GM18520 (cell line): ENCODE measurements at regions not wholly inside any gene's neighbourhood (a gene's known extent, or its start where the extent isn't known, plus 50 kb on each side); places are given as distances from the start of the nearest gene placed in this dataset.
"Not testable (repeated sequence)": the region's sequence is repeated elsewhere in the genome, so short reads cannot be mapped to it uniquely, and the experiment has no call there.

Experiments used
- ATAC-seq: cut with Tn5 transposase; IDR thresholded peaks from one replicate; pipeline ENCODE4 v1.9.1; 2021; ENCODE audit not compliant: unreplicated experiment

DNA sequence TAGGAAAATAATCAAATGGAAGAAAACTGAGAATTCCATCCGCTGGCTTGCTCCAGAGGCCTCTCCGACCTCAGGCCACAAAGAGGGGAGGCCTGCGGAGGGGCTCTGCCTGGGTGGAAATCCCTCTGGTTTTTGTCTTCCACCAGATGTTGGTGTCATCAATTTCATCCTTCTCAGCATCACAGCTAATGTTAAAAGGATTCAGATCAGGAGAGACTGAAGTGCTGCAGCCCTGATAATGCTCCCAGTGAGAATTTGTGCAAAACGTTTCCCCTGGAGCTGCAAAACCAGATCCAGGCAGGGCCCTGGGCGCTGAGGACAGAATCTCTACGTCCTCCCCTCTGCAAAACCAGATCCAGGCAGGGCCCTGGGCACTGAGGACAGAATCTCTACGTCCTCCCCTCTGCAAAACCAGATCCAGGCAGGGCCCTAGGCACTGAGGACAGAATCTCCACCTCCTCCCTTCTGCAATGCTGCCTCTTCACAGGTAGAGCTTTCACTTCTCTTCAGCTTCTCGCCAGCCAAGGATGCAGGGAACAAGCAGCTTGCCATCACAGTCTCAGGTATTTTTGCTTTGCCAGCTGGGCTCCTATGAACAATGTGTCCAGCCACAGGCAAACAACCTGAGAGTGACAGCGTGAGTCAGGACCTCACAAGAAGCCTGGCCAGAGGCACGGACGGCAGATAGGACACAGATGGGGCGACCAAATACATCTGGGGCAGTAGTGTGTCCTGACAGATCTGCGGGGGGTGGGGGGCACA lies 81.2 kb downstream of the TMEM18 start:
- no peak for ATAC-seq

DNA sequence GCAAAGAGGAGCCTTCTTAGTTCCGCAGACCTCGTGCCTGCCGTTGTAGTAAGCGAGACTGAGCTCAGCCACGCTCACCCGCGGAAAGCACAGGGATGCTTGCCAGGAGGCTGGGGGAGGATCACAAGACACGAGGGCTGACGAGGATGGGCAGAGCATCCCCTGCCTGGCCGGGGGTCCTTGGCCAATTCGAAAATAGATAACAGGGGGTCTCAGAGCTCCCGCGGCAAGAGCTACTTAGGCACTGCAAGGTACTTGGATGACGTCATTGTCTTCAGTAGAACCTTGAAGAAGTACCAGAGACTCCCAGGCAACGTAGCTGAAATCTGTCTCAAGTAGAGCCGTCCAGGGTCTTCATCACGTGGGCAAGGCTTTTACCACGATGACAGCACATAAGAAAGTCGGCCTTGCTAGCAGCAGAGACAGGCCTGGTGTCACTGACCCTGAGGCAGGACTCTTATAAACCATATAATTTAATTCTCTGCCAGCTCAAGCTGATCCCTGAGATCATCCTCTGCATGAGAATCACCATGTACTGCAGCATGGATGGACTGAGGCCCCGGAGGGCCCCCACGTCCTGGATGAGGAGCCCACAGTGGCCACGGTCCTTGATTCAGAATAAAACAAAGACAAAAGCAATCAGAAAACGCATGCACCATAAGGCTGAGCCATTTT lies 81.9 kb downstream of the TMEM18 start:
- ATAC-seq: no peak

DNA sequence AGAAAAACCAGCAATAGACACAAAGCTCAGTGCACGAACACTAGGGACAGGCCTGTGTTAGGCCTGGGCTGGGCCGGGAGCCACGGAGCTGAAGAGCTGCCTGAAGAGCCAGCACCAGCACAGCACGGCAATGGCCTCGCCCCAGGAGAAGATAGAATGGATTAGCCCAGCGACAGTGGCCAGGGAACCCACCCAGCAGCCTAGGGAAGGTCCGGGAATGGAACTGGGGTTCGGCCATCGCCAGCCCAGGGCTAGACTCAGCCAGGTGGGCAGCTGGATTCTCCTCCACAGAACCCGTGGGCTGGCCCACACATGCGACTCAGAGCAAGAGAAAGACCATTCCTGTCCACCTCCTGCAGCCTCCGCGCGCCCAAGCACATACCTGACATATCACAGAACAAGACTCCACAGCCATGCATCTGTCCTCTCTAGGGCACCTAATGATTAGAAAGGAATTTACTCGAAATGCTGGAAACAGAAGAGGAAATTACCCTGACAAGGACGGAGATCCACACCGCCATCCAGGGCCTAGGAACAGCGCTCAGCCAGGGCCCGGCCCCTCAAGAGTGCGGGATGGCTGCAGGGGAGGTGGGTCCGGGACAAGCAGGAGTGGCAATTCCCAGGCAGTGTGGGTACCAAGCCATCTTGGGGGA lies 82.8 kb downstream of the TMEM18 start:
- ATAC-seq: no peak

DNA sequence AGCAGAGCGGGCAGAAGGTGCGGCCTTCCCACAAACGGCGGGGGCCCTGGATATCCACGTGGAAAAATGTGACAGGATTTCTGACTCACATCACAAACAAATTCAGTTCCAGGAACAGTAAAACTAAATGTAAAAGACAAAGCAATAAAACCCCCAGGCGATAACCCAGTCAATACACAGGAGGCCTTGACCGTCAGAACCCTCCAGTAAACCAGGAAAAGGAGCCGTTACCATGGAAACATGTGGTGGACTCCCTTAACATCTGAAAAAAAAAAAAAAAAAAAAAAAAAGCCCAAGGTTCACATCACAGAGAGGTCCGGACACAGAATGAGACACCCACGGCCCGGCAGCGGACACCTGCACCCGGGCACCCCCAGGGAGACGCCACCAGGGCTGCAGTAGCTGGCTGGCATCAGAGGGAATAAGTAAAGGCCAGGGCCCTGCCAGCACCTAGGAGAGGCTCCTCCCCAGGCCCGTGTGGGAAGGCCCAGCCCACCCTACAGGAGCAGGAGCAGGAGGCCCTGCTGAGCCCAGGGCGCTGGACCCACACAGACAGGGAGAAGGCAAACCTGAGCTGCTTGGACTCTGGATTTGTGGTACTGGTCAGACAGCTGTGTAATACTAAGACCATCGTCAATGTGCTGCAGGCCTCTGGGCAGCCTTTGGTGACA lies 83.7 kb downstream of the TMEM18 start:
- no peak for ATAC-seq

DNA sequence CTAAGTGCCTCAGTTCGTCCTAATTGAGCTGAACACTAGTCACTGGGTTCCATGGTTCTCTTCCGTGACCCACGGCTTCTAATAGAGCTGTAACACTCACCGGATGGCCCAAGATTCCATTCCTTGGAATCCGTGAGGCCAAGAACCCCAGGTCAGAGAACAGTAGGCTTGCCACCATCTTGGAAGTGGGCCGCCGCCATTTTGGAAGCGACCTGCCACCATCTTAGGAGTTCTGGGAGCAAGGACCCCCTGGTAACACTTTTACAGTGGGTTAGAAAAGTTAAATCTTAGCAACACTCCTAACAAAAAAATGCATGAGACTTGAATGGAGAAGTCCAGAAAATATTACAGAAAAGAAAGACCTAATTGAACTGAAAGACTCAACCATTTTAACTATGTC lies 84.5 kb downstream of the TMEM18 start:
- ATAC-seq: no peak

DNA sequence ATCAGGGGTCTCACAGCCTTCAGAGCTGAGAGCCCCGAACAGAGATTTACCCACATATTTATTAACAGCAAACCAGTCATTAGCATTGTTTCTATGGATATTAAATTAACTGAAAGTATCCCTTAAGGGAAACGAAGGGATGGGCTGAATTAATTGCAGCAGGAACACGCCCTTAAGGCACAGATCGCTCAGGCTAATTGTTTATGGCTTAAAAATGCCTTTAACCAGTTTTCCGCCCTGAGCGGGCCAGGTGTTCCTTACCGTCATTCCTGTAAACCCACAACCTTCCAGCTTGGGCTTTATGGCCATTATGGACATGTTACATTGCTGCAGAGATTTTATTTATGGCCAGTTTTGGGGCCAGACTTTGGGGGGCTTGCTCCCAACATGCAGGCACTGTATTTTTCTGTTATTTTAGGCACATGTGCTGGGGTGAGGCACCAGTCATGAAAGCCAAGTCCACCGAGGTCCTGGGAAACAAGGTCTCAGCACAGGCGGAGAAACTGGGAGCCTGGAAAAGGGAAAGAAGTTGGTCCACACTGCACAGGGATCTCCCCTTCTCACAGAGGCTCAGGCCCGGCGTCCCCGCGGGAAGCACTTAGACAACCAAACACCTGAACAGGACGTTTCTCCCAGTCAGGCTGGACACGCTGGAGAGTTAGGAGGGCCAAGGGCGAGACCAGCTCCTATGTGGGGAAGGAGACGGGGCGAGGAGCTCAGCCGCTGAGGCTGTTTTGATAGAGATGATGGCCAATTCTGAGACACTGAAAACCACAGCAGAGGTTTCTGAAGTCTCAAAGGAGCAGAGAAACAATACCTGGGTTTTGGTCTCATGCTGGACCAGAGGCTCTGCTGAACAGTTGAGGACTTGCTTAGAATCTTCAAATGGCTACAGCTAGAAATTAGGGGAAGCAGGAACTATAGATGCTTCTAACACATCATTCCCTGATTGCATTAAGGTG lies 86.7 kb downstream of the TMEM18 start:
- ATAC-seq: no peak

DNA sequence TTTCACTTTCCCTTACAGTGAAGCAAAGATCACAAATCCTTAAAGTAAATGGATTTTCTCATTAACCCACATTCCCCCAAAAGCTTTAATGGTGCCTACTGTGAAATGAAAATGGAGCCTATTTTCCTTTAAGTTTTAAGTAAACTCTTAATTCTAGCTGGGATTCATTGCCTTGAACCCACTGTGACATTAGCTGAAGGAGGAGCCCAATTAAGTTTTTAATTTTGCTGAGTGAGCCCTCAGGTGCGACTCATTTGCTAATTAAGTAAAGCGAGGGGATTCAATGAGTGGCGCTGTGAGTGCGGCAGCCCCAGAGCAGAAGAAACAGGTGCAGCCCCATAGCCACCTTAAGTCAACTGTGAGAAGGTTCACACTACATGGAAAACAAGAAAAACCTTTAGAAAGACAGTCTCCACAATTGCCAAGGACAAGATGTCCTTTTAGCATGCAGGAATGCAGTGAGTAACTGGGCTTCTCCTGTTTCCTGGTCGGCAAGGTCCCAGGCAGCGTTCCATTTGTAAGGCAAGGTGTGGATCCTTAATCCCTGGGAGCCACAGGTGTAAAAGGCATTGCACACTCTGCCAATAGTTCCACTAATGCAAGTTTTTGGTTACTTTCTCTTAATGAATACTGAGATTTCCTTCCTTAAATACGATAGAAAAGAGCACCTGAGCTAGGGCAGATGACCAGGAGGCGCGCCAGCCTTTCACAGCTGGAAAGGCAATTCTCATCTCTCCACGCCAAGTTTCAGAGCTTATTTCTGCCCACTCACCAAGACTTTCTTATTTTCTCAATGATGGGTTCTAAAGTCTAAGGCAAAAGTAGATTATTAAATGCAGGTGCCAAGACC lies 87.7 kb downstream of the TMEM18 start:
- ATAC-seq: no peak

DNA sequence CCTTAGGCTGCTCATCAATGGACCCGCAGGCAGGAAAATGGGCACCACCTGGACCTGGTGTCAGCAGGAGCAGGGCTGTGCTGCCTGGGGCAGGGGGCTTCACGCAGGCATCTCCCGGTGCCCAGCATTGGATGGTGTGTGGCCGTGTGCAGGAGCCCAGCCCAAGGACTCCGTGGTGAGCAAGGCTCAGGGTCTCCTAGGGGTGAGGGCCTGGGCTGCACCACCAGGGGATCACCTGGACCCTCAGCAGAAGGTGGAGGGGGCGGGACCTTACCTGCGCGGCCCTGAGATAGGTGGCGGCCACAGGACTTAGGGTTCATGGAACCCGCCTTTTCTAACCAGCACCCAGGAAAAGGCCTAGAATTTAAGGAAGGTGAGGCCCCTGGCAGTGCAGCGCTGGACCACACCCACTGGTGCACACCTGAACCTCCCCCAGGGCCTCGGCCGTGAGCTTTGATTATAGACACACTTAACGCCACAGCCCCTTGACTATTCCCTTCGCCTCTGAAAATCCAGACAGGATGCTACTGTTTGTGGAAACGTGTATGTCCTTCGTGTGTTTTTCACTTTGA lies 89.0 kb downstream of the TMEM18 start:
- no peak for ATAC-seq

DNA sequence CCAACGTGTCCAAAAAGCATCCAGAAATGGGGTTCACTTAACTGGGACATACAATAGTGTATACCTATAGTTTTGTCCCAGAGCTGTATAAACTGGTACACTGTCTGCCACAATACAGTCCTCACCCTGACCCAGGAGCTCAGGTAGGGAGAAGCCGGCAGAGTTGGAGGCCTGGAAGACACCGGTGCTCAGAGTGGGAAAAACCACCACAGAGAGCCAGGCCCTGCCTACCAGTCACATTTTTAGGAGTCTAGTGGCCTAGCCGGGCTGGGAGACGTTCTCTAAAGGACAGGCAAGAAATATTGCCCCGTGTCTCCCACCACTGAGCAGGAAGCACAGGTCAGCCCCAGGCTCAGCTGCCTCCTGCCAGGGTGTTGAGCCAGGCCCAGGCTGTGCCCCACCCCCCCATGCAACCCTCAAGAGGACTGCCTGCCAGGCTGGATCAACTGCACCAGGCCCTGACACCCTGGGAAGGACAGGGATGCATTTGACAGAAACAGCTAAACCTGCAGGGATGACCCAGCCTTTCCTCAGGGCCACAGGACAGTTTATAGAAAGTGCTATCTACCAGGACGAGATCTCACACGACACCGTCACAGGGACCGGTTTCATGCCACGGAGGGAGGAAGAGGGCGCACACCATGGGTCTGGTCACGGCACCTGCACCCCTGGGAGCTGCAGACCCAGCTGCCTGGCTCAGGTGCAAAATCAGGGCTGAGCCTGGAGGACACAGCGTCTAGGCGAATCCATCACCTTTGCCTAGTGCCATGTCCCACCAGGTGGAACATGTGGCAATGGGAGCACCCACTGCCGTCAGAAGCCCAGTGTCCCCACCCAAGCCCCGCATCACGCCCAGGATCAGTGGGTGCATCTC lies 89.9 kb downstream of the TMEM18 start:
- no peak for ATAC-seq

DNA sequence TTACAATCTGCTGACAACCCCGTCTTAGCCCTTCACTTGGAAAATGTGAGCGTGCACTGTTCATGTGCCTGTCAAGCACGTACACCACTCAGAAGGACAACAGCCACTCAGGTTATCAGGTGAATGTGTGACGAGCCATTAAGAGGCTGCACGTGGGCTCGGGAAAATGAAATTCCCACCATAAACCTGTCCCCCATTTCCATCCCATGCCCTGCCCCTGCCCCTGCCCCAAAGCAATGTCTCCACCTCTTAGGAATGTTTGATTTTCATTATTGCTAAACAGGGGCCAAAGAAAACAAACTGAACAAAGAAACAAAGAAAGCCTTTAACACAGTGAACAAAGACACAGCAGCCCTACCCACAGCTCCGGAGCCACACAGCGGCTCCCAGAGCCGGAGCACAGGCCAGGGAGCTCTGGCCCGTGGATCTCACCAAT lies 90.5 kb downstream of the TMEM18 start:
- ATAC-seq: no peak

DNA sequence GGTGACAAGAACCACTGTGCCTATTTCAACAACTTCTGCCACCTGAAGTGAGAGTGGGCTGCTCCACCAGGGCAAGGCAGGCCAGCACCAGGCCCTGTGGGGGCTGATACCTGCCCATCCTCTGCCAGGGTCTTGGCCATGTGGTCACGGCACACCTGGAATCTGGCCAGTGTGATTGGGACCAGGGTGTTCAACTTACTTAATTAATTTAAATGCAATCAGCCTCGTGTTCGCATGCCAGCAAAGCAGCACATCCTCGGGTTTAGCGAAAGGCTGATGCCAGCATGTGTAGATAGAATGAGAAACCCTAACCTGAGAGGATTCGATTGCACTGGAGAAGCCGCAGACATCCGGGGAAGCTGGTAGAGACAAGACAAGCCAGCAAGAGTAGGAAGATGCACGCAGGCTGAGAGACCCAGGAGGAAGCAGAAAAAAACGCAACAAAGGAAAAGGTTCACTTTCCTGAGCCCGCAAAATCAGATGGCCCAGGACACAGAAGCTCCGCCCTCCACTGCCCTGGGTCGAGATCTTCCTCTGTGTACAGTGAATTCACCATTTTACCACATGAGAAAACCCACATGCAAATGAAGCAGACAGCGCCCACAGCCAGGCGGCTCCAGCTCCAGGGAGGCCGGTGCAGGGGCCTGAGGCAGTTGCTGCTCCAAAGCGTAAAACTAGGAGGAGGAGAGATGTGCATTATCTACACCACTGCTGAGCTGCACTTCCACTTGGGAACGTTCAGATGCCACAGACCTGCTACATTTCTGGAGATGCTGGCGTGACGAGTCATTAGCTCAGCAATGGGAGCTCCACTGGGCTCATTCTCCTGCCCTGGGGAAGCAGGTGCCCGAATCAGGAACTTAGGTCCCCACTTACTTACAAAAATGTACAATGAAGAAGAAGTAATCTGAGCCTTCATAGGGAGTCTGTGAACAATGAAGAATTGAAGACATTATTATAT lies 92.1 kb downstream of the TMEM18 start:
- peak; percentile 92 for ATAC-seq

DNA sequence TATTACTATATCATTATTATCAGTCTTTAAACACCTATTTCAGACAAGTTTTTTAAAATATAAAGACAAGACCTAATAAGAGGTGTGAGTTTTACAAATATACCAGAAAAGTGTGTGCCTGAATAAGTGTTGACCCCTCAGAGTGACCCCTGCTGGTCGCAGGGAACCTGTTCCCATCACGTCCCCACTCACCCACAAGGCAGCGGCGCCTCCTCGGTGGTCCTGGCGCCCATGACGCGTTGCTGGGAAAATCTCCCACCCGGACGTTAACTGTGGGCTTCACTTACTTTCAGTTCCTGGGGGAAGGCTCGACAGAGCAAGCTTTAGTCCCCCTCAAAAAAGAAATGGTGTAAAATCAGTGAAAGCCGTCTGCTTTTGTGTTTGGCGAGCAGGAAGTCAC lies 93.5 kb downstream of the TMEM18 start:
- ATAC-seq: no peak

DNA sequence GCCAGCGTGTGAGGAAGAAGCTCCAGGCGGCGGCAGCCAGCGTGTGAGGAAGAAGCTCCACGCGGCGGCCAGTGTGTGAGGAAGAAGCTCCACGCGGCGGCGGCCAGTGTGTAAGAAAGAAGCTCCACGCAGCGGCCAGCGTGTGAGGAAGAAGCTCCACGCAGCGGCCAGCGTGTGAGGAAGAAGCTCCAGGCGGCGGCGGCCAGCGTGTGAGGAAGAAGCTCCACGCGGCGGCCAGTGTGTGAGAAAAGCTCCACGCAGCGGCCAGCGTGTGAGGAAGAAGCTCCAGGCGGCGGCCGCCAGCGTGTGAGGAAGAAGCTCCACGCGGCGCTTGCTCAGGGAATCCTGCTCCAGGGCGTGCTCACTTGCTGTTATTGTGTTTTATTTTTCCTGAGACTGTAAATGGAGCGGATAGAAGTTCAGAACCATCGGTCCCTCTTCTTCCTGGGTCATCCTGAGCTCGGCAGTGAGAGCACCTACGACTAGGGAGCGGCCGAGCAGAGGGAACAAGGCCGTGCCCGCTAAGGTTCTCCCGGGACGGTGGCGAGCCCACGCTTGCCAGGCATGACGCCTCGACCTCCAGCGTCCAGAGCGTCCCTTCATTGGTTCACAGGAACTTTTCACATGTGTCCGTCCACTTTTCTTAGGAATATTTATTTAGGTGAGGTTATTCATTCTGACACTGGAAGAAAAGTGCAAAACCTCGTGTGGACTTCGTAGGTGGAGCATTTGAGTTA lies 94.2 kb downstream of the TMEM18 start:
- ATAC-seq: no peak

DNA sequence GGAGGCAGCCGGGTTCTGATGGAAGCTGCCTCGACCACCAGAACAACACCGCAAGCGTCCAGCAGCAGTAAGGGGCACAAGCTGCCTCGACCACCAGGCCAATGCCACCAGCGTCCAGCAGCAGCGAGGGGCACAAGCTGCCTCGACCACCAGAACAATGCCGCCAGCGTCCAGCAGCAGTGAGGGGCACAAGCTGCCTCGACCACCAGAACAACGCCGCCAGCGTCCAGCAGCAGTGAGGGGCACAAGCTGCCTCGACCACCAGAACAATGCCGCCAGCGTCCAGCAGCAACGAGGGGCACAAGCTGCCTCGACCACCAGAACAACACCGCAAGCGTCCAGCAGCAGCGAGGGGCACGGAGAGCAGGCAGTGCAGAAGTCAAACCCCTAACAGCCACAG lies 94.9 kb downstream of the TMEM18 start:
- not testable (repeated sequence) for ATAC-seq

DNA sequence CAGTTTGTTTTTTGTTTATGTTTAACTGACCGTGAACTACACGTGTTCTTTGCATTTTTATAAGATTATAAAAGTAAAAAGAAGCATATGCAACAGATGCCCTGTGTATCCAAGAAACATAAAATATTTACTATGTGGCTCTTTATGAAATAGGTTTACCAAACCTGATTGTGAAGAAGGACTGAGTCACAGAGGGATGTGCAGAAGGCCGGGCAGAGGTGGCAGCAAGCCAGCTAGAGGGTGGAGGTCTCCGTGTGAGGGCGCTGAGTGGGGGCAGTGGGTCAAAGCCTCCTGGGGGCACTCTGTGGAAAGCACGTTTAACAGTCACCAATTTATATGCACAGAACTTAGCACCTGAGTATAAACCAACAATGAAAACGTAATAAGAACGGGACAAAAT lies 97.2 kb downstream of the TMEM18 start:
- no peak for ATAC-seq

DNA sequence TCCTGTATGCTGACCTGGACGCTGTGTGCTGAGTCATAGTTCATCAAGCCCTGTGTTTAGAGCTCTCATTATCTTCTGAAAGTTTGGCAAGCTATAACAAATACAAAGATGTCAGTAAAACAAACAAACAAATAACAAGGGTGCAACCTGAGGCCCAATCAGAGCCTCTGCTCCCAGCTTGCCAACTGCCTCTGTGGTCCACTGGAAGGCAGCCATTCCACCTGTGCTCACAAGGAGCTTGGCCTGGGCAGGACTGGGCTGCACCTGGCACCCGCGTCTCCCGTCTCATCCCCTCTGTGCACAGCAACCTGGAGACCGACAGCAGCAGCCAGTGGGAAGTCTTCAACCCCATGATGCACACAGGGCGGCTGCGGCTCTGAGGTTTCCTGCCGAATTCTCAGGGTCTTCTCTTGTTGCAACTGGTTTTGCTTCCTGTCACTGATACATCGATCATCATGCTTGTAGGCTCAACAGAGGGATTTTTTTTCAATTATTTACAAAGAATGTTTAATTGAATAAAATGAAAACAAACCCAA lies 97.8 kb downstream of the TMEM18 start:
- no peak for ATAC-seq
